SJCRH30 (cell line): ENCODE measurements at regions not wholly inside any gene's neighbourhood (a gene's known extent, or its start where the extent isn't known, plus 50 kb on each side); places are given as distances from the start of the nearest gene placed in this dataset.
"Not testable (repeated sequence)": the region's sequence is repeated elsewhere in the genome, so short reads cannot be mapped to it uniquely, and the experiment has no call there.

Experiments used
- DNase-seq, 2 experiments: peaks; one replicate each; pipeline ENCODE4 v3.0.0-alpha.2; 2015 to 2020
- H3K27ac ChIP-seq: fragments of 250-450 bp; sonication (Bioruptor Pico); 2 replicates; pipeline ENCODE4 v1.5.1; 2020; ENCODE audit warnings: mild to moderate bottlenecking, moderate library complexity
- H3K27me3 ChIP-seq: fragments of 250-450 bp; sonication (Bioruptor Pico); 2 replicates; pipeline ENCODE4 v1.5.1; 2020; ENCODE audit warnings: mild to moderate bottlenecking, moderate library complexity
- H3K36me3 ChIP-seq: fragments of 250-450 bp; sonication (Bioruptor Pico); 2 replicates; pipeline ENCODE4 v1.5.1; 2020; ENCODE audit warnings: mild to moderate bottlenecking, moderate library complexity
- H3K4me1 ChIP-seq: fragments of 250-450 bp; sonication (Bioruptor Pico); 2 replicates; pipeline ENCODE4 v1.5.1; 2020; ENCODE audit warnings: mild to moderate bottlenecking, moderate library complexity
- H3K4me3 ChIP-seq: fragments of 250-450 bp; sonication (Bioruptor Pico); 2 replicates; pipeline ENCODE4 v1.5.1; 2020; ENCODE audit warnings: mild to moderate bottlenecking, moderate library complexity
- H3K9me3 ChIP-seq: fragments of 250-450 bp; sonication (Bioruptor Pico); replicated peaks from 2 replicates; pipeline ENCODE4 v1.5.1; 2020; ENCODE audit warnings: mild to moderate bottlenecking, moderate library complexity

DNA sequence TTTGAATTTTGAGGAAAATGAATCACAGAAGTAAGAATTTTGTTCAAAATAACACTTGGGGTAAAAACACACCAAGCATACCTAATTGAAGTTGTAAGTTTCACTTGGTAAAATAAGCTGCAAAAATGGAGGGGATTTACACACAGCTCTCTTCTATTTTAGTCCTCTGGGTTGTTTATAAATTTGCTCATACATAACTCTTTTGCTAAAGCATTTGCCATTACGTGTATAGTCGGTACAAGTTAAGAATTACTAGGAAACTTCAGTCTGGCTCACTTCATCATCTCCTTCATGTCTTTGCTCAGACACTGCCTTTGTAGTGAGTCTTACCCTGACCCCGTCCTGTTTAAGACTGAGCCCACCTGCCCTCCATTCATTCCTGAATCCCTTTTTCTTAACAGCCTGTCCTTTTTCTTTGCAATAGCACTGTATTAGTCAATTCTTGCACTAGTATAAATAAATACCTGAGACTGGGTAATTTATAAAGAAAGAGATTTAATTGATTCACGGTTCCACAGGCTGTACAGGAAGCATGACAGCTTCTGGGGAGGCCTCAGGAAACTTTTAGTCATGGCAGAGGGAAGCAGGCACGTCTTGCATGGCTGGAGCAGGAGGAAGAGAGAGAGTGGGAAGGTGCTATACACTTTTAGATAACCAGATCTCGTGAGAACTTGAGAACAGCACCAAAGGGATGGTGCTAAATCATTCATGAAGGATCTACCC, 451.1 kb downstream of the PCNX1 start:
- no peak for DNase-seq
- H3K4me3 ChIP-seq = no peak overlapping the region
- no peak overlapping the region for H3K27ac ChIP-seq
- no peaks in the 10 kb centered on the region for H3K27me3 ChIP-seq
- H3K4me1 ChIP-seq = peaks cover 5% of the 10 kb centered on the region; the same call in 1 of the 2 replicates
- no peaks in the 10 kb centered on the region for H3K36me3 ChIP-seq
- no peaks in the 10 kb centered on the region for H3K9me3 ChIP-seq

- not testable (repeated sequence) for H3K4me3 ChIP-seq, H3K27me3 ChIP-seq, H3K9me3 ChIP-seq, H3K4me1 ChIP-seq, H3K27ac ChIP-seq, H3K36me3 ChIP-seq, DNase-seq
Observed at GRCh38 chr14:71358932-71359421, 451.7 kb downstream of the PCNX1 start.

- no peaks in the 10 kb centered on the region for H3K9me3 ChIP-seq
- H3K4me1 ChIP-seq = peaks cover 7% of the 10 kb centered on the region; the same call in 1 of the 2 replicates
- H3K27me3 ChIP-seq = no peaks in the 10 kb centered on the region
Observed at GRCh38 chr14:71359823-71360222, 452.6 kb downstream of the PCNX1 start.

DNA sequence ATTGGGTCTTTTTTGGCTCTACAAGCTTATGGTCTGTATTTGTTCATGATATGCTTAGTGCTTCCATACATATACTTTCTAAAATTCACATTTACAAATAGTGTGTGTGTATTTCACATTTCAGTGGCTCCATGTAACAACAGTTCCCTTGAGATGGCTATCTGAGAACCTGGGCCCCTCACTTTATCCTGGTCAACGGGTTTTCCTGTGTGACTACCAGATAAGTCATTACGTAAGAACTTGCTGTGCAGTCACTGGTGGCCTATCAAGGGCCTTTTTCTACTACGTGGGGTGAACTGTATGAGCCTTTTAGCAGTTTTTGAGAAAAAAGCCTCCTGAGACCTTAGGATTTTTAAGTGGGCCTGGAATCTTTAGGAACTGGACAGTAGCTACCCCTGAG, 454.1 kb downstream of the PCNX1 start:
- H3K36me3 ChIP-seq = no peaks in the 10 kb centered on the region
- H3K4me3 ChIP-seq = no peak overlapping the region
- no peaks in the 10 kb centered on the region for H3K9me3 ChIP-seq
- no peak overlapping the region for H3K27ac ChIP-seq
- H3K4me1 ChIP-seq = peaks cover 7% of the 10 kb centered on the region; the same call in 1 of the 2 replicates
- no peaks in the 10 kb centered on the region for H3K27me3 ChIP-seq
- DNase-seq = no peak

More at GRCh38 chr14:71359823-71360222, 452.6 kb downstream of the PCNX1 start:
- no peaks in the 10 kb centered on the region for H3K36me3 ChIP-seq
- H3K4me3 ChIP-seq = no peak overlapping the region
- no peak overlapping the region for H3K27ac ChIP-seq
- no peak for DNase-seq

- H3K27ac ChIP-seq = no peak overlapping the region
- no peak overlapping the region for H3K4me3 ChIP-seq
- H3K4me1 ChIP-seq = peaks cover 7% of the 10 kb centered on the region; the same call in 1 of the 2 replicates
- no peaks in the 10 kb centered on the region for H3K27me3 ChIP-seq
- H3K9me3 ChIP-seq = no peaks in the 10 kb centered on the region
- DNase-seq = no peak
- no peaks in the 10 kb centered on the region for H3K36me3 ChIP-seq
Observed at GRCh38 chr14:71361874-71362273, 454.6 kb downstream of the PCNX1 start.

GRCh38 chr14:71362282-71362681, 455.0 kb downstream of the PCNX1 start:
- no peaks in the 10 kb centered on the region for H3K27me3 ChIP-seq
- H3K4me3 ChIP-seq = no peak overlapping the region
- H3K27ac ChIP-seq = no peak overlapping the region

DNA sequence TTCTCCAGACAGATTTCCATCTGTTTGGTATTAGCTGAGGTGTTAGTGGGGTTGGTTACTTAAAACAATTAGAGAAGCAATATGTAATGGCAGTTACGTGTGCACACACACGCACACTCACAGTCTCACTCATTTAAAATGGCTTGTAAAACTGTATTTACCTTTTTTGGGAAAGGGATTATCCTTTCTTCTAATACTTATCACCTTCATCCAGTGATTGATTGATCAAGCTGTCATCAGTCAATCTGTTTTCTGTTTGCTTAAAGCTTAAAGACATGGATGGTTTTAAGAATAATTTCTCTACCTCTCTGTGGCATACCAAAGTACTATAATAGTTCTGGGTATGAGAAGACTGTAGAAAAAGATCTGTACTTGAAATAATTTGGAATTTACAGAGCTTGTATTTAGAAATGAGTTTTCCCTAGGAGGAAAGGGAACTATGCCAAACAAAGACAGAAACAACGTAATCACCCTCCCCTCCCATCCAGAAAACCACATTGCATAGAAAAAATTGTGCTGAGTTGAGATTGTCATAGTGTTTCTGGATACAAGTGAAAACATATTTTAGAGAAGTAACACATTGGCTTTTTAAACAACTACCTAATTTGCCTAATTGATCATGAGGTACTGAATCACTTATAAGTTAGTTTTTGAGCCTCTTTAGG, 455.8 kb downstream of the PCNX1 start:
- H3K27ac ChIP-seq = no peak overlapping the region
- H3K36me3 ChIP-seq = no peaks in the 10 kb centered on the region
- H3K9me3 ChIP-seq = no peaks in the 10 kb centered on the region
- peaks cover 7% of the 10 kb centered on the region; the same call in 1 of the 2 replicates for H3K4me1 ChIP-seq
- H3K27me3 ChIP-seq = no peaks in the 10 kb centered on the region
- H3K4me3 ChIP-seq = no peak overlapping the region
- DNase-seq = no peak

More at GRCh38 chr14:71362282-71362681, 455.0 kb downstream of the PCNX1 start:
- H3K9me3 ChIP-seq = no peaks in the 10 kb centered on the region
- no peak for DNase-seq
- peaks cover 7% of the 10 kb centered on the region; the same call in 1 of the 2 replicates for H3K4me1 ChIP-seq
- no peaks in the 10 kb centered on the region for H3K36me3 ChIP-seq

GRCh38 chr14:71363946-71364925, 457.0 kb downstream of the PCNX1 start:
- Histone ChIP-seq H3K4me3 (no peak overlapping the region), H3K4me1 (peaks cover 7% of the 10 kb centered on the region; the same call in 1 of the 2 replicates), H3K36me3 (no peaks in the 10 kb centered on the region), H3K9me3 (no peaks in the 10 kb centered on the region), H3K27me3 (no peaks in the 10 kb centered on the region), H3K27ac (no peak overlapping the region)
- DNase-seq = no peak

- no peak overlapping the region for H3K27ac ChIP-seq
- DNase-seq = no peak
- no peaks in the 10 kb centered on the region for H3K27me3 ChIP-seq
- no peaks in the 10 kb centered on the region for H3K9me3 ChIP-seq
- H3K4me3 ChIP-seq = no peak overlapping the region
- H3K36me3 ChIP-seq = no peaks in the 10 kb centered on the region
- H3K4me1 ChIP-seq = peaks cover 7% of the 10 kb centered on the region; the same call in 1 of the 2 replicates
Observed at GRCh38 chr14:71365361-71365760, 458.1 kb downstream of the PCNX1 start.

- peaks cover 7% of the 10 kb centered on the region; the same call in 1 of the 2 replicates for H3K4me1 ChIP-seq
- no peaks in the 10 kb centered on the region for H3K9me3 ChIP-seq
Observed at GRCh38 chr14:71366861-71367260, 459.6 kb downstream of the PCNX1 start.

DNA sequence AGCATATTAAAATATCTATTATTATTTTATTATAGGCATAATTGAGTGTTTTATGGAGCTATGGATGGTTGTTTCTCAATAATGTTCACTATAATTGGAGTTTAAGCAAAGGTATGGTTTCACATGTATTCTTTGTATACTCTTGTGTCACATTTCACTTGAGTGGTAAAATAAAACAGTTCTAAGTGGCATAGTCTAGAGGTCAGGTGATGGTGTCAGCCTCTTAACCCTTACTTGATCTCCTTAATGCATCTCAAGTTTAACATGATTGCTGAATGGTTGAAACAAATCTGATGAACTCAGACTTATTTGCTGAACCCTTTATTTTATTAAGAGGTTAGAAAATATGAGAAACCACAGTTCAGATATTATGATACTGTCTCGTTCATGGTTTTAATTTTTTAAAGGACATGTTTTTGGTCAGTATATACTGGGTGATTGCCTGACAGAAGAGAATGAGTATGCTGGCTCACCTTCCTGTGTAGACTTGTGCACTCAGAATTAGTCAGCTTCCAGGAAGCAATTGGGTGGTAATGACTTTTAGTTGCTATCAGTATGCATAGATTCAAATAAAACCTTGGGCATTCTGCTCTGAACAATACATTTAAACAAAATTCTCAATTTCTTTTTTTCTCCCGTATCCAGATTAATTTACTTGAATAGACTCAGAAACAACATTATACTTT, 464.6 kb downstream of the PCNX1 start:
- no peak for DNase-seq
- no peak overlapping the region for H3K27ac ChIP-seq
- H3K9me3 ChIP-seq = no peaks in the 10 kb centered on the region
- no peaks in the 10 kb centered on the region for H3K4me1 ChIP-seq
- no peaks in the 10 kb centered on the region for H3K27me3 ChIP-seq
- no peak overlapping the region for H3K4me3 ChIP-seq
- H3K36me3 ChIP-seq = no peaks in the 10 kb centered on the region

More at GRCh38 chr14:71366861-71367260, 459.6 kb downstream of the PCNX1 start:
- Histone ChIP-seq H3K4me3 (no peak overlapping the region), H3K36me3 (no peaks in the 10 kb centered on the region), H3K27ac (no peak overlapping the region), H3K27me3 (no peaks in the 10 kb centered on the region)
- no peak for DNase-seq

GRCh38 chr14:71372411-71372838, 465.2 kb downstream of the PCNX1 start:
- Histone ChIP-seq H3K4me1 (no peaks in the 10 kb centered on the region), H3K9me3 (no peaks in the 10 kb centered on the region), H3K27me3 (no peaks in the 10 kb centered on the region), H3K4me3 (no peak overlapping the region), H3K27ac (no peak overlapping the region), H3K36me3 (no peaks in the 10 kb centered on the region)
- no peak for DNase-seq

GRCh38 chr14:71373773-71374172, 466.5 kb downstream of the PCNX1 start:
- no peaks in the 10 kb centered on the region for H3K27me3 ChIP-seq
- H3K36me3 ChIP-seq = no peaks in the 10 kb centered on the region
- no peak overlapping the region for H3K4me3 ChIP-seq
- DNase-seq = no peak
- H3K4me1 ChIP-seq = no peaks in the 10 kb centered on the region
- no peaks in the 10 kb centered on the region; the same call in 1 of the 2 replicates for H3K9me3 ChIP-seq
- H3K27ac ChIP-seq = no peak overlapping the region

- Histone ChIP-seq H3K9me3 (peaks cover 3% of the 10 kb centered on the region; the same call in 1 of the 2 replicates), H3K4me3 (no peak overlapping the region), H3K4me1 (peaks cover 3% of the 10 kb centered on the region), H3K27me3 (no peaks in the 10 kb centered on the region), H3K36me3 (no peaks in the 10 kb centered on the region), H3K27ac (no peak overlapping the region)
- DNase-seq = no peak
Observed at GRCh38 chr14:71374989-71375388, 467.7 kb downstream of the PCNX1 start.
